HS-27A (cell line): ENCODE measurements at regions not wholly inside any gene's neighbourhood (a gene's known extent, or its start where the extent isn't known, plus 50 kb on each side); places are given as distances from the start of the nearest gene placed in this dataset.

Source experiments
- DNase-seq: peaks from one replicate; pipeline ENCODE4 v3.0.0-alpha.2; 2012; ENCODE audit warnings: low read depth, missing footprints

DNA sequence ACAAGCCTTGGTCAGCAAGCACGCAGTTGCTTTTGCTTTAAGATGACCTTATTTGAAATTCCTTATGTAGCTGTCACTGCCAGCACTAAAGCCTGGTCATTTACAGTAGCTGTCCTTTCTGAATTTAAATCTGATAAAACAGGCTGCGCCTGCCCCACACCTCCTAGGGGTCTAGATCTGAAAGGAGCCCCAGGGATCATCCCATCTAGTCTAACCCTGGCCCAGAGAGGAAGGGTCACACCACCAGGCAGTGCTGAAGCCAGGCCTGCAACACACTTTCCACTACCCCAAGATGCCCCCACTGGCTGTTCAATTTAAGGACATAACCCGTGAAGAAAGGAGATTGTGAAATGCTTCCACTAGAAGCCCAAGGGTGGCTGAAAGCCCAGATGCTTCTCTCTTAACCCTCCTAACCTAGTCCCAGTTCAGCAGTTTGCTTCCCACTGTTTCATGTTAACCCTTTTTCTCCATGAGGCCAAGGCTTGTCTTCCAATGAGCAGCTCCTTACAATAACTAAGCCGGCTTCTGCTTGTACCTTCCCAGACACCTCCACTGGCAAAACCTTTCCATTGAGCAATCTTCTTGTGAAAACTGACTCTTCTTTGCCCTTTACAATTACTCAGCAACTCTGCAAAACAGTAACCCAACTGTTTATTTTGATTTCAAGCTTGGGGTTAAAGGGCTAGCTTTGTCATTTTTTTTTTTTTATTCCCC lies 198.9 kb upstream of the LPP start:
- no peak for DNase-seq

DNA sequence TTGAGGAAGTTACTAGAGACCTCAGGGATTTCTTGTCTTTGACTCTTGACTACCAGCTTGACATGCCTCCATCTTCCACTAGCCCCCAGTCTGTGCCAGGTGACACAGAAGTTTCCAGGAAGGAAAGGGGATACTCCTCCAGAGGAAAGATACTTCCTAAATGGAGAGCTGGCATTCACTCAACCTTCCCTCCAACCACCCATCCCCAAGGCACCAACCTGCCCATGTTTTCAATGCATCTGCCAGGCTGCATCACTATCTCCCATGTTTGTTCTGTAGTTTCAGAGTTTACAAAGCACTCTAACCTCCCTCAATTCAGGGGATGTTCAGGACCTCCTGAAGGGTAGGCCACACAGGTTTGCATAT lies 198.4 kb upstream of the LPP start:
- no peak for DNase-seq

DNA sequence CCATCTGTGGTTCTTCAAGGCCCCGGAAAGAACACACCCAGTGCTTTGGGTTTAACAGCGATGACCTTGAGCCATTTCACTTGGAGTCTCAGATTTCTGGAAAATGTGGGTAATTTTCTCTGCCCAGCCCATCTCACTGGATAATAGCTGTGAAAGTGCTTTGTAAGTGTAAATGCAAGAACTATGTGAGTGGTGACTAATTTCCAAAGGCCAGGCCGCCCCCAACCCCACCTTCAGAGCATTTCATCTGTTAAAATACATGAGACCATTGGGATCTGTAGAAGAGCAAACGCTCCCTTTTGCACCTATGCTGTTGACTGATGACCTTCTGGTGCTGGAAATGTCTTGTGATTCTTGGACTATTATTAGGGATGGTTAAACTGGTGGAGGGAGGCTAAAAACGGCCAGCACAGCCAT lies 196.8 kb upstream of the LPP start:
- DNase-seq, result no peak

DNA sequence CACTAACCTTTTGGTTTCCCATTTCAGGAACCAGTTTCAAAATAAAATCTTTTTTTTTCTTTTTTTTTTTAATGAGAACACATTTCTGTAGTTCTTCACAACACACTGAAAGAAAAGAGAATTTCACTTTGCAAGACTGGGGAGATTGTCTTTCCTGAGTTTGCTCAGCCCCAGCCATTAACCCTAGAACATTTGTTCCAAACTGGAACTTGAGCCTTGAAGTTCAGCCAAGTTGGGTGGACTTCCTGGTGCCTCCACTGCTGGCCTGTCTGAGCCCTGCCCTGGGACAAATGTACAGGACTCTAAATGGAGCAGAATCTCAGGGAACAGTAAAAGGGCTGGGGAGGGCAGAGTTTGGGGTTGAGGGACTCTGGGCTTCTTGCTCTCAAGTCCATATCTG lies 196.4 kb upstream of the LPP start:
- no peak for DNase-seq

DNA sequence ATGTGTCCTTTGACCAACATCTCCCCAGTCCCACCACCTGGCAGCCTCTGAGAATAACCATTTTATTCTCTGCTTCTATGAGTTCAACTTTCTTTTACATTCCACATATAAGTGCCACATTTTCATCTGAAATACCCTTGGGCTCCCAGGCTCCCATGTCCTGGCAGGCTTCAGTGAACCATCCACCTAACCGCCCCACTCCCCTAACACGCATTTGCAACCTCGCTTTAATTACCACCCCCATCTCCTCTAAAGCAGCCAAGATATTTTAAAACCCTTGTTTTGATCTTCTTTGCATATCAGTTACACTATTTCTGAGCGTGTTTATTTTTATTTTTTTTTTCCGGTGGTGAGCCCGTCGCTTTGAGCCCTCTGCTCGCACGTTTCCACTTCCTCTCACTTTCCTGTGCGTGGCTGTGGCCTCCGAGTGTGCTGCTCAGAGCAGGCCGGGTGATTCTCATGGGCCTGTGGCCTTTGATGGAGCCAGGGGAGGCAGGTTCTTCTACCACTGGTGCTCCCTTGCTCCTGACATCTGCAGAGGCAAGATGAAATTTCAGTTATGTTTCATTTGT lies 195.4 kb upstream of the LPP start:
- no peak for DNase-seq

DNA sequence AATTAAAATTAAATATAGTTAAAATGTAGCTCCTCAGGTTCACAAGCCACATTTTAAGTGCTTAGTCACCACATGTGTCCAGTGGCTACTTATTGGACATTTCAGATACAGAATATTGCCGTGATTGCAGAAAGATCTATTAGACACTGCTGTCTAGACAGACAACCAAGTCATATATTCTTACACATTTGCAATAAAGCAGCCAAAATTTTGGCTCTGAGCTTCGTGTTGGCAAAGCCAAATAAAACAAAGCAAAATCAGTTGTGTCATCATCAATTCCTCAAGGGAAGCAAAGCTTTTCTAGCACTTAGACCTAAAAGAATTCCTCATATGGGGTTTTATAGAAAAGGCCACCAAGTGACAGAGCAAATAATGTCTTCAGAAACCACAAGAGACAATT lies 193.1 kb upstream of the LPP start:
- DNase-seq, result no peak

DNA sequence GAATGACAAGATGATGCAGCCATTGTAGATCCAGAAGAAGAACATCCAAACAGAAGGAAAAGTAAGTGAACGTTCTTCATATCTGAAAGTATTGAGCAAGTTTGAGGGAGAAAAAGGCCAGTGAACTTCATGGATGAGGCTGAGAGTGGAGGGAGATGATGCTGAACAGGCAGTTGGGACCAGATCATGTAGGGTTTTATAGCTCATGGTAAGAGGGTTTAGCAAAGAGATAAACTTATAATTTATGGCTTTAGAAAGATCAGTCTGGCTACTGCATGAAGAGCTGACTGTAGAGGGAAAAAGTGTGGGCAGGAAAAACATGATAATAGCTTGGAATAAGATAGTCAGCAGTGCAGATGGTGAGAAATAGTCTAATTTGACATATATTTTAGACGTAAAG lies 192.6 kb upstream of the LPP start:
- no peak for DNase-seq

DNA sequence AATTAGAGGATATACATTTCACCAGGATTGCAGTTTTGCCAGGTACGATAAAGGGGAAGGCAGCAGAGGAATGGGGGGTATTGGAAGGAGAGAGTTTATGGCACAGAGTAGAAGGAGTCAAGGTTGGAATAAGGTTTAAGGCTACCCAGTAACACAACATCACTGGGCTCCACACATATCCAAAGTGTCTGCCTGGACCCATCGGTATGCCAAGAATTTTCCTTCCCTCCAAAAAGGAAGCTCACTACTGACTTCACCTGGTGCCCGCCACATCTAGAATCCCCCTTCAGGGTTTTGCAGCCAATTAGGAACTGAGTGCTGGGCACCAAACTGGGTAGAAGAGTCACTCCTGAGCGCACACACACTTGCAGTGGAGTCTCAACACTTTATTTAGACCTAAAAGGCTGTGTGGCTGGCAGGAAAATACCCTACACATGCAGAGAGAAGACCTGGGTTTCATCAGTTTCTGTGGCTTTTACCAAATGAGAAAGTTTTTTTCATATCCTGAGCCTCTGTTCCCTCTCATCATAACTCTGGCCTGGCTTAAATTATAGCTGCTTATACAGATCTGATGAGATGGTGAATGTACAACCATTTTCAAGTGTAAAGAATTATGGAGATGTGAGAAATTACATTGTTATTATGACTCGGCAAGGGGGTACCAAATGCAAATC lies 190.8 kb upstream of the LPP start:
- no peak for DNase-seq

DNA sequence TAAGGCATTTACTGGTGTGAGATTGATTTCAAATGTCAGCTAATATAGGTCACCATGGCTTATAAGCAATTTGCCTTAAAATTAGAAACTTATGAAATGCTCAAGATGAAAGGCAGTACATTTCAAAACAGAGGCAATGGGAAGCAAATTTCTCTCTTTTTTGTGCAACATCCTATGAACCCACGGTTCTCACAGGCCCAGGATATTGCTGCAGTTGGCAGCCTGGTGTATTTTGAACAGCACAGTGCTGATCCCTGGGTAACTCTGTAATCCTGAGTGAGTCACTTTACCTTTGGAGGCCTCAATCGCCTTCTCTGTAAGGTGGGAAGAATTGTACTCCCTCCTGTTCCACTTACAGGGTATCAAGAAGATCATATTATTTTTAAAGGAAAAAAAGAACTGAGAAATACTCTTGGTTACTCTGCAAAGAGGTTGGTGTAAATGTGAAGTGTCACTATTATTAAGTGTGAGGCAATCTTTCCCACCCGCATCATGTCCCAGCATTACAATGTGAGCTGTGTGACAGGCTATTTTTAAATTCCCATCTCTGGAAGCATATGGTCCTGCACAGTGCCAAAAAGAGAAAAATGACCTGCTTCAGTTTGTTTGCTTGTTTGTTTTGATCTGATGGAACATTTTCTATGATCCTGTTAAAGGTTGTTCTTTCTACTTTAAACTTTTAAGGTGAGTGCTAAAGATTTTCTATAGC lies 190.1 kb upstream of the LPP start:
- no peak for DNase-seq

DNA sequence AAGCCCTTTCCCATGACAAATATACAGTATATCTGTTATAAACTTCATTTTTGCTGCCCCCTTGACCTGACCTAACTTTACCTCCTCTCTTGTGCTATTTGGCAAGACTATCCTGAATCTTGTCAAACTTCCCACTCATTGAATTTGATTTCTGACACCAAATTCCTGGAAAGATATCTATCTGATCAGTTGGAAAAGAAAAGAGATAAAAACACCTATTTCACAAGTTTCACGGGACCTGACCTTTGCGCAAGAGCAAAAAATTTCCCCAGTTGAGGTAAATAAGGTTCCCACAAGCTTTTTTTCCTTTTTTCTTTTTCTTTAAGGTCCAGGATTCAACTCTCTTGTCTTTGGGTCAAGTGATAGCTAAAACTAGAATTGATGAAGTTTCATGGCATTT lies 189.2 kb upstream of the LPP start:
- DNase-seq, result no peak

DNA sequence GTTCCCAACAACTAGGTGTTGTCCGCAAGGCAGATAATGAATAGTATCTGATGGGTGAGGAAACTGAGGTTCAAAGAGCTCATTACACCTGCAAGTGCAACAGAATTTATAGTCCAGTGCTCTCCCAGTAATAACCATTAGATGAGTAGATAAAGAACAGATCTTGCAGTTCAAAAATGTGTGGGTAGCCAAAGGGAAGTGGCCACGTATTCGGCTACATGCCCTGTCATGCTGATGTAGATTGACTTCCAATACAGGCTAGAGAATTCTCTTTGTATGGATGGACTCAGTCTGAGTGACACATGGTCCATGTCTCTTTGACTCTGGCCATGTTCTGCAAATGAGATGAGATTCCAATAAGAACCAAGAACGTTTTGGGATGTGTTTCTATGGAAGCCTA lies 187.9 kb upstream of the LPP start:
- no peak for DNase-seq

DNA sequence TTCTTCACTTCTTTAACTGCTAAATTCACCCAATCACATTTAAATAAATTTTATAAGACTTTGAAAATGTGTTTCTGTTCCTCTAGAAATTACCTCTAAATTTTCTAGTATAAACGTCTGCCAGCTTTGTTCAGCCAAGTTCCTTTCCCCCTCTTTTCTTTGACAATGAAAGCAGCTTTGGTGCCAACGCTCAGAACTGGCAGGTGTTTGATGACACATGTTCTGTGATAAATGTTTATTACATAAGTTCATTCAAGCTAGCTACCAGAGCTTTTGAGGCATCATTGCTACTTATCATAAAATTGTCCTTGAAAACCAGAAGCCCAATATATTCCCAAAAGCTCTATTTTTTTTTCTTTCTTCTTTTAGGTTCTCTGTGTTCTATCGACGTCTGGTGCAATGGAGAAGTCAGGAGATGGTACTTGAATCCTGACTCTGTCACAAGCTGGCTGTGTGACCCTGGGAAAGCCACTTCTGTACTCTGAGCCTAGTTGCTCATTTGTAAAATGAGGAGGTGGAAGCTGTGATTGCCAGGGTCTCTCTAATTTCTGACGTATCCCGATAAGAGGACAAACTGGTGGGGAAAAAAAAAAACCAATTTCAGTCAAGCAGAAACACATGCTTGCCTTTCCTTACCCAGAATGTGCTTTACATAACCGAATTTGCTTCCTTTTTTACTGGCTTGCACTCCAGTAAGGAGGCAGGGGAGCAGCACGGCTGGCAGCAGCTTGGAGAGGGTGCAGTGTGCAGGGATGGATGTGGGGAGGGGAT lies 187.1 kb upstream of the LPP start:
- no peak for DNase-seq

DNA sequence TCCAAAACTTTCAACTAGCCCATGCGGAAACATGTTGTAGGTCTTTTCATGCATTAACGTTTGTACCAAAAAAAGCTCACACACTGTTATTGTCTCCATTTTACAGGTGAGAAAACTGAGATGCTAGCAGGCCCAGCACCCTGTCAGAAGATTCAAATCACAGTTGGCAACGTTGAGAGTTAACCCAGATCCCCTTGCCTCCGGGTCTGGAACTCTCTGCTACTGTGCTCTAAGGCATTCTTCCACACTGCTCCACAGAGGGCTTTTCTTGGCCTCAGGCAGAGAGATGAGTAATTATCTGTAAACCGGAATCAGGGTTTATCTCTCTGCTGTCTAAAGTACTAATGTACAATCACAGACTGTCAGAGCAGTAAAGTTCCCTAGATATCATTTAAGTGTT lies 186.0 kb upstream of the LPP start:
- no peak for DNase-seq

DNA sequence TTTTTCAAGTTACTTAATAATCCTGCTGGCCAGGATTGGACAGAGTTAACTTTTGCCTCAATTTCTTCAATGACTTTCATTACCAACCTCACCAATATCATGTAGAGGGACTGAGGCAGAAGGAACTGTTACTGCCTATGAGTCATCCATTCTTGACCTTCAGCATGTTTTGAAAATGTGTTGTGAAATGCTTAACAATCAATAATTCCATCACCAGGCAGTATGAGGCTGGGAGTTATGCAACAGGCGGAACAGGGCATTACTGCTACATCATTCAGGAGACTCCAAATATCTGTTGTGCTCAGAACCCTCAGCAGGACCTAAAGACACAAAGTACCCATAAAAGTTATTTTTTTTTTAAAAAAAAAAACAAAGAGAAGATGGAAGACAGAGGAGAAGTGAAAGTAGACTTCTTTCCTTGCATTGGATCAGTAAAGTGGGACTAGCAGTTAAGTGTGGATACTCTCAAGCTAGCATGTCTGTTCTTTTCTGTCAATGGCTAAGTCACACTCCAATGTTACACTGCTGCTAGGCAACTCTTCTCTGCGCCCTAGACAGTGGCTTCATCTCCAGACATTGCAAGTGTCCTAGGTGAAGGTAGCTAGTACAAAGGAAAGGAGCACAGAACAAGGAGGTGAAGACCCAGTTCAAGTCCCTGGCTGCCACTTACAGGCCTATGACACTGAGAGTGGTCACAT lies 184.9 kb upstream of the LPP start:
- no peak for DNase-seq

DNA sequence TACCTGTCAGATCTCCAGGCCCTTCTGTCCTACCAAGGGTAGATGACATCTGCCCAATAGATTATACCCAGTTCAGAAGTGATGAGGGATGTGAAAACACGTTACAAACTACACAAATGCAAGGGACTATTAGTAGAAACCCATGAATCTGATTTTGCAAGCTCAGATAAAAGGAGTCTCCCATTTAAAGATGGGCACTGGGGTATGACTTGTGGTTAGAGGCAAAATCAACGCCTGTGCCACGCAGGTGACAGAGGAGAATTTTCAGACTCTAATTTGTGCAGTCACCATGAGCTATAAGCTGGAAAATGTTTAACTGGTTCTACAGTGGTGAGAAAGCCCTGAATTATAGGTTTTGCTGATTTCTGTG lies 184.4 kb upstream of the LPP start:
- DNase-seq, result no peak

DNA sequence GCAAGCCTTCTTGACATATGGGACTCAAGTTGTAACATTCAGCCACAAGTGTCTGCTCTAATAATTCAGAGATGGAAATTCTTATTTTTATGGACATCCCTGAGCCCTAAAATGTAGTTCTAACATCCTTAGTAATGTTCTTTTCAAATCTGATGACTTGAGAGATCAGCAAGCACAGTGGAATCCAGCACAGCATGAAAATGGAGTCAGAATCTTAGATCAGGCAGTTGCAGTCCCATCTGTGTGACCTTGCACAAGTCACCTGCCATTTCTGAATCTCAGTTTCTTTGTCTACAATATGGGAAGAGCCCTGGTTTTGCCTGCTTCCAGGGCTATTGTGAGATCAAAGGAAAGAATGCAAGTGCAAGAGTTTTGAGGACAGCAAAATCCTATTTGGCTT lies 183.9 kb upstream of the LPP start:
- no peak for DNase-seq

DNA sequence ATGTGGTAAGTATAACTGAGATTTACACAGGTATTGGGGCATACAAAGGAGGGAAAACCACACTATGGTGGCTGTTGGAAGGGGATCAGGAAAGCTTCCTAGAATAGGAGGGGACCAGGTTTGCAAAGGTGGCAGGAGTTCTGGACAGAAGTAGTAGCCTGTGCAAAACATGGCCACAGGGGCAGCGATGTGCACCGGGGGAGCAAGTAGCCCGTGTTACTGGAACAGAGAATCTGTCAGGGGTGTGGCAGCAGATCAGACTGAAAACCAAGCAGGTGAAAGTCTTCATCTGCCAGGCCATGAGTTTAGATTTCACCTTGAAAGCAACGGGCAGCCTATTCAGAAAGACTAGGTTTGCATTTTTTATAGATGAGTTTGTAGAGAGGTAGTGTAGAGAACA lies 182.3 kb upstream of the LPP start:
- DNase-seq, result no peak

DNA sequence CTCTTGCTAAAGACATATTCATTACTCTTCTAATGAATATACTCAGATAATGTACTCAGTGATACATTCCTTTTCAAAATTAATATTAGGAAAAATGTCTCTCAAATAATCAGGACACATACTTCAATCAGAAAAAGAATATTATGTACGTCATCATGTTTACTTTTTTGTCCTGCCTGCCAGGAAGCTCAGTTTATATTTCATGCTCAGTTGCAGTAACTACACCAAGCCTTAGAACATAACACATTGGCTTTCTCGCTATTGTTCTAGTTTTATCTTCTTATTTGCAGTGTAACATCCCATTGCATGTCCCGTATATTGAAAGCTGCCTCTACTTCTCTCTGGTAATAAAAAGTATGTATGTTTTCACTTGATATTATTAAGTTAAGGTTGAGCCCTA lies 181.5 kb upstream of the LPP start:
- no peak for DNase-seq

DNA sequence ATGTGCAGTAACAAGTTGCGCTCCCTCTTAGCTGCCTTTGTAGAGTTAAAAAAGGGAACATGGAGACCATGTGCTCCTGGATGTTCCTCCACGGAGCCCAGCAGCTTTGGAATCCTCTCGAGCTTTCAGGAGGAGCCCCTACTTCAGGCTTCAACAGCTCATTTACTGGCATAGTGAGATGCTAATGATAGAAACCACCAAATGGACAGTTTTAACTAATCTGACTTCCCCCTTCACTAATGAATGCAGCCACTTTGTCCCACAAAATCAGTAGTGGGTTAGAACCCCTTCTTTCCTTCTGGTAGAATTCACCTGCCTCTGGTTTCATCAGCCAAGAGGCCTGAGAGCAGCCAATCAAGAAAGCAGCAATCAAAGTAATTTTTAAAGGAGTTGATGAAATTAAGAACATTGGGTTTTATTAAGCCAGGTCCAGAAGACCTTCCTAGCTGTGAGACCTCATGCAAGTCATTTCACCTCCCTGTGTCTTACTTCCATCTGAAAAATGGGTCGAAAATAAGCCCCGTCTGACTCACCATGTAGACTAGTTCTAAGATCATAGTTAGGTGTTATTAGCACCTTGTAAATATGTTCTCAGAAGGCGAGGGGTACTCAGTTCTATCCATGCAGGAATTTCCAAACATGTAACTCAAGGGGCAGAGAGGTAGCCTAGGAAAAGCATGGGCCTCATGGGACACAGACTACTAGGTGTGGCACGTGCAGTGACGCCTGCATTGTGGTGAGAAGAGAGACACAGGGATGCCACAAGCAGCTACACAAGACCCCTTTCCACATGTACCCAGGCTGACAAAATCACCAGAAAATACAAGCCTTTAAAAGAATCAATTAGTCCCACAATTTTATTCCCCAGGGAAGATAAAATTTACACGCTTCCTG lies 179.7 kb upstream of the LPP start:
- no peak for DNase-seq

DNA sequence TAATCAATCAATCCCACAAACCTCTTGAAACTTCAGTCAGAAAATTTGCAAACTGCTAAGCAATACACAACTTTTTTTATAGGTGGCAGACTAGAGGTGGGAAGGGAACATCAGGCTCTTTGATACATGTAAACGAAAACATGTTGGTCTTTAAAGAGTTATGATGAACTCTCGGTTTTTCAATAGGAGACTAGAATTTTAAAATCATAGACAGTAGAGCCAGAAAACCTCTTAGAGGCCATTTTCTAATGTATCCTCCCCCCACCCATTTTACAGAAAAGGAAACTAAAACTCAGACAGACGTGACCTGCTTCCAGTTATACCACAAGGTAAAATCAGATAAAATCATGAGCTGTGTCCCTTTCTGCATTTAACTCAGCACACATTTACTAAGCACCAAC lies 179.1 kb upstream of the LPP start:
- DNase-seq, result no peak
